NCI-H1092 (cell line): ENCODE measurements at regions not wholly inside any gene's neighbourhood (a gene's known extent, or its start where the extent isn't known, plus 50 kb on each side); places are given as distances from the start of the nearest gene placed in this dataset.

Experiments
- DNase-seq: peaks from one replicate; lab custom pipeline; 2025; lab: John Stamatoyannopoulos, UW

- no peak for DNase-seq
Observed at GRCh38 chr5:61263561-61264272, 68.3 kb upstream of the ZSWIM6 start.

GRCh38 chr5:61264273-61264661 is 67.8 kb upstream of the ZSWIM6 start:
- DNase-seq: no peak

DNA sequence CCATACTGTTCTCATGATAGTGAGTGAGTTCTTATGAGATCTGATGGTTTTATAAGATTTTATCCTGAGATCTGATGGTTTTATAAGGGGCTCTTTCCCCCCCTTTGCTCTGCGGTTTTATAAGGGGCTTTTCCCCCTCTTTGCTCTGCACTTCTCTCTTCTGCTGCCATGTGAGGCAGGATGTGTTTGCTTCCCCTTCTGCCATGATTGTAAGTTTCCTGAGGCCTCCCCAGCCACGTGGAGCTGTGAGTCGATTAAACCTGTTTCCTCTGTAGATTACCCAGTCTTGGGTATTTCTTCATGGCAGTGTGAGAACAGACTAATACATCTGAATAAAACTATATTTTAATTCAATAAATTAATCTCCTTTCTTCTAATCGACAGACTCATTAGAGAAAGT is 64.9 kb upstream of the ZSWIM6 start:
- no peak for DNase-seq

DNA sequence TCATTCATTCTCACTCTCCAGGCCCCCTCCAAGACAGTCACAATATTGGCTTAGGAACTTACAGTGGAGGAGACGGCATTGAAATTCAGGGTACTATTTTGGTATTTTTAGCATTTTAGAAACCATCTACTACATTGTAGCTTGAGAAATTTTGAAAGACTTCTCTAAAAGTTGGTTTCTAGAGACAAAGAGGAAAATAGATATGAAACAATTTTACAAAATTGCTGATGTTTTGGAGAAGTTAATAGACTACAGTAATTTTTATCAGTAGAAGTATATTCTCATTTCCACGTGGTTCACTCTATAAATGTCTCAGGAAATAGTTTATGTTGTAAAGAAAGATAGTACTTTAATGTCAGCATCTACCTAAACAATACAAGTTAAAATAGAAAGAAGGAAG is 63.2 kb upstream of the ZSWIM6 start:
- no peak for DNase-seq

- DNase-seq: no peak
Observed at GRCh38 chr5:61270510-61271165, 61.4 kb upstream of the ZSWIM6 start.

DNA sequence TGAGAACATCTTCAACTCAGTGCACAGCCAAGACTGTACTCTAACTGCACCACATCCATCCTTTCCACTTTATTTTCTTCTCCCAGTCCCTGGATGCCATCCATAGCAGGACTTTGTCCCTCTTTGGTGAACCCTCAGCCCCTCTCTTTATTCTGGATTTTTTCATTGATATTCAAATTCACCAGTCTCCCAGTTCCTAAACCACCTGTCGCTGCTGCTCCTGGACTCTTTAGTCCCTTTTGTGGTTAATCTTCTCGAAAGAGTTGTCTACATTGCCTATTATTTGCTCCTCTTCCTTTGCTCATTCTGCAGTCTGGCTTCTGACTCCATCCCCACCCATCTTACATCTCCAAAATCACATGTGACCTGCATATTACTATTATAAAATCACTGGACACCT is 59.4 kb upstream of the ZSWIM6 start:
- no peak for DNase-seq

DNA sequence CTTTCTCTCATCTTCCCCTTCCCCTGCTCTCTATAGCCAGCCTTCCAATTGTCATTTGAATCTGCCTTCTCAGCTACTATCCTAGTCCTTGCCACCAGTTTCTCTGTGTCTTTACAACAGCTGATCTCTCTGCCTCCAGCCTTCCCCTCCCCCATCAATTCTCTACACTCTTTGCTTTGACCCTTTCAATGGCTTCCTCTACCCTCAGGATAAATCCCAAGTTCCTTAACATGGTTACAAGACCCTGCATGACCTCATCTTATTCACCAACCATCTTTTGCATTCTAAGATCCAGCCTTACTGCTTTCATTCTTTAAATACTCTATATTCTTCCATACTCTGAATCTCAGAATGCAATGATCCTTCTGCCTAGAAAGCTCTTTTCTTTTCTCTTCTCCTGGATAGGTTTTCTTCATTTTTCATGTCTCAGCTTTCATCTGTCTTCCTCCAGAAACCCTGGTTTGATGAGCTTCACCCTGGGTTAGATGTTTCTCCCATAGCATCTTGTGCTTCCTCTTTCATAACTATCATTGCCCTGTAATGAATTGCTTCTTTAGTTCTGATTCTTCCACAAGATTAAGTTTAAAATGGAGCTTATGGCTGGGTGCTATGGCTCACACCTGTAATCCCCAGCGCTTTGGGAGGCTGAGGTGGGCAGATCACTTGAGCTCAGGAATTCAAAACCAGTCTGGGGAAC is 58.6 kb upstream of the ZSWIM6 start:
- no peak for DNase-seq

DNA sequence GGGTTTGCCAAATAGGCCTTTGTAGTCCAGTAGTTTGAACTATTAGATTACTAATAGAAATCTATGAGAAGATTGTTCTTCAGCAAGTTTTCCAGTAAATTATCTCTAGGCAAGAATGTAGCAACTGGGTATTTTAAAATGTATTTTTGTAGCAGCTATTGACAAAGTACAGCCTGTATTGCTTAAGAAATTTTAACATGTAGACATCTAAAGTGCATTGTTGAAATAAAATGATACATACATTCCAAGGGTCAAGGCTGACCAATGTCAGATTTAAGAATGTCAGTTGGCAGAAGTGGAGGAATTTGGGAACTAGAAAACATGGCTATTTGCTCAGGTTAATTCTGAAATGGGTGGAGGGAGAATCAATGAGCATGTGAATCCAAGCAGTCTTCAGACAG is 57.5 kb upstream of the ZSWIM6 start:
- DNase-seq: no peak

DNA sequence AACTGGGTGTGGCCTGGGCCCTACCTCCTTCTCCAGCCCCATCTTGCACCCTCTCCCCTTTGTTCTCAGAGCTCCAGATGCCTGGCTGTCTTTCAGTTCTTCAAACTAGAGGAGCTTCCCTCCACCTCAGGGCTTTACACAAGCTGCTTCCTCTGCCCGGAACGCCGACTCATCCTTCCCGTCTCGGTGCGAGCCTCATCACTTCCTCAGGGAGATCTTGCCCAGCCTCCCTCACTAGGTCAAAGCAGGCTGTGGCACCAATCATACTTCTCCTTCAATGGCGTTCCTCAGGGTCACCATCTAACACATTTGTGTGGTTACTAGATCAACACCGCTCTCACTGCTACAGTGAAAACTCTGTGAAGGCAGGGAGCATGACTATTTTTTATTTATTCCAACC is 56.2 kb upstream of the ZSWIM6 start:
- DNase-seq: no peak

- no peak for DNase-seq
Observed at GRCh38 chr5:61277190-61277589, 54.9 kb upstream of the ZSWIM6 start.

DNA sequence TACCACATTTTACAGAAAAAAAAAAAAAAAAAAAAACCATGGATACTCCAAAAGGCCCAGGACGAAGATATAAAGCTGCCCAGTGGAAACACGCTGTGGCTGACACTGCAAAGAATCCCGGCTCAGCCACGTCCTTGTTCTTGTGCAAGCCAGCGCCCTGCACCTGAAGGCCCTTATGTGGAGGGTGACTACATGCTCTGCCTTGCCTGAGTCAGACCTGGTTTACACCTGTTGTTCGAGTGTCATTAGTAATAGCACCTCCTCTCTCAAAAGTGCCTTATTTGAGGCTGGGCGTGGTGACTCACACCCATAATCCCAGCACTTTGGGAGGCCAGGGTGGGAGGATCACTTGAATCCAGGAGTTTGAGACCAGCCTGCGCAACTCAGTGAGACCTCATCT is 54.3 kb upstream of the ZSWIM6 start:
- no peak for DNase-seq

DNA sequence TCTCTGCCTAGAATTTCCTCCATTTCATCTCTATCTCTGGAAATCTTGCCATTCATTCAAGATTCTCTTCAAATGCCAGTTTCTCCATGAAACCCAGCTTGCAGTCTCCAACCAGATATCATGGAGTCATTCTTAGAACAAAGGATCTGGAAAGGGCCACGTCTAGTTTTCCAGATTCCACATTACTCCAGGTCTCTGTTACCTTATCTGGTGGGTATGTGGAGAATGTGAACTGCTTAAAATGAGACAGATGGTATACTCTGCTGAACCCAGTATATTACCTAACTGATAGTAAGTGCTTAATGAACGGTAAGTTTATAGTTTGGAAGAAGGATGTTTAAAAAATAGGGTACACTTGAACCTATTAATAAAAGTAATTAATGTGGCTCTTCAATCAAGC is 52.3 kb upstream of the ZSWIM6 start:
- DNase-seq: no peak

GRCh38 chr5:61280205-61280604 is 51.9 kb upstream of the ZSWIM6 start:
- peak; percentile 85 for DNase-seq

DNA sequence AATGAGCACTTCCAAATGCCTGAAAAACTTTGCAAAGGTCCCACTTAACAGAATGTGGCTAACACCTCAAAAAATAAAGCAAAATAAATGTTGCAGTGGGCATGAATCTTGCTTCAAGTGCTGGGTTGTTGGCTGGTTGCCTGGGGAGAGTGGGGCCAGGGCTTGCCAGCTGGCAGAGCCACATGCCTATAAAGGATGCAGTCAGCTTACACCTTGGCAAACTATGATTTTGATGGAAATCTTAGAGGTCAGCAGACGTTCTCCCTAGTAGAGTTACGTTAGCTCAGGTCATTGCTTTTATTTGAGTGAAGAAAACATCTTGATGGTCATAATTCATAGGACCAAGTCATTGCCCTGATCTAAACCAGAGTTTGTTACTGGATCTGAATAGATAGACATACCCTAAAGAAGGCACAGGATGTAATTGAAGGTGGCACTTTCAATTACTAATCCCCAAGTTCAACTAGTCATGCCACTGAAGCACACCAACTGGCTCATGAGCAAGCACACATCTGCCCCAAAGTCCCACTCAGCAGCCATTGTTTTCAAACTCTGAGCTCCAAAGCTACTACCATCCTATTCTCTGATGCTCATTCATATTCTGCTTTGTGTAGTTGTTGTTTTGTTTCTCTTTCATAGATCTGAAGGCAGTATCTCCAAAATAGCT is 51.2 kb upstream of the ZSWIM6 start:
- DNase-seq: peak; percentile 67

DNA sequence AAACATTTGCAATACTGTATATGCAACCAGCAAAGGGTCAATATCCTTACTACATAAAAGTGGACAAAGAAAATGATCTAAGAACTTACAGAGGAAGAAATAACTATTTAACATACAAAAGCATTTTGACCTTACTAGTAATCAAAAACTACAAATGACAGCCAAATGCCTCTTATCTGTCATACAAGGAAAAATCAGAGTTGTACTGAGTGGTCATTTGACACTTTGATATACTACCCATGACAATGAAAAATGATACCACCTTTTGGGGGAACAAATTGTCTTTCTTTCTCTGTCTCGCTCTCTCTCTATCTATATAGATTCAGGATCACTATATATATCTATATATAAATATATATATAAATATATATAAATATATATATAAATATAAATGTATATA is 50.4 kb upstream of the ZSWIM6 start:
- no peak for DNase-seq
